GM12874 (cell line): ENCODE measurements at regions not wholly inside any gene's neighbourhood (a gene's known extent, or its start where the extent isn't known, plus 50 kb on each side); places are given as distances from the start of the nearest gene placed in this dataset.

Source experiments
- TF ChIP-seq, protein P1 (sequence below): IDR thresholded peaks from 2 replicates; pipeline ENCODE4 v1.5.1; 2011; ENCODE audit warnings: low read depth, mild to moderate bottlenecking, control low read depth, low read length, moderate library complexity; ENCODE audit not compliant: insufficient read depth

DNA sequence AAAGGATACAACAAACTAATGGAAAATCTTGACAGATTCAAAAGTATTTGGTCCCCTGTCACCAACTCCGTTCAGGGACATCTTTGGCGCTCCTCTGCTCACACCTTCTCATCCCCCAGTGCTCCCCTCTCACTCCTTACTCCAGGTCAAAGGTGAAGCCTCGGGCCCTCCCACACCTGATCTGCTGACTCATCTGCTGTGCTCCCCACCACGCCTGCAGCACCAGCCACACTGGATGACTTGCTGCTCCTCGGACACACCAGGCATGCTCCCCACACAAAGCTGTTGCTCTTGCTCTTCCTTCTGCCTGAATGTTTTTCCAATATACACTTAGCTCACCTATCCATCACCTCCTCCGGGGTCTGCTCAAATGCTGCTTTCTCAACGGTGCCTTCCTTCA lies 123.4 kb downstream of the ESM1 start:
- TF ChIP-seq, protein P1, sequence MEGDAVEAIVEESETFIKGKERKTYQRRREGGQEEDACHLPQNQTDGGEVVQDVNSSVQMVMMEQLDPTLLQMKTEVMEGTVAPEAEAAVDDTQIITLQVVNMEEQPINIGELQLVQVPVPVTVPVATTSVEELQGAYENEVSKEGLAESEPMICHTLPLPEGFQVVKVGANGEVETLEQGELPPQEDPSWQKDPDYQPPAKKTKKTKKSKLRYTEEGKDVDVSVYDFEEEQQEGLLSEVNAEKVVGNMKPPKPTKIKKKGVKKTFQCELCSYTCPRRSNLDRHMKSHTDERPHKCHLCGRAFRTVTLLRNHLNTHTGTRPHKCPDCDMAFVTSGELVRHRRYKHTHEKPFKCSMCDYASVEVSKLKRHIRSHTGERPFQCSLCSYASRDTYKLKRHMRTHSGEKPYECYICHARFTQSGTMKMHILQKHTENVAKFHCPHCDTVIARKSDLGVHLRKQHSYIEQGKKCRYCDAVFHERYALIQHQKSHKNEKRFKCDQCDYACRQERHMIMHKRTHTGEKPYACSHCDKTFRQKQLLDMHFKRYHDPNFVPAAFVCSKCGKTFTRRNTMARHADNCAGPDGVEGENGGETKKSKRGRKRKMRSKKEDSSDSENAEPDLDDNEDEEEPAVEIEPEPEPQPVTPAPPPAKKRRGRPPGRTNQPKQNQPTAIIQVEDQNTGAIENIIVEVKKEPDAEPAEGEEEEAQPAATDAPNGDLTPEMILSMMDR, result no peak

DNA sequence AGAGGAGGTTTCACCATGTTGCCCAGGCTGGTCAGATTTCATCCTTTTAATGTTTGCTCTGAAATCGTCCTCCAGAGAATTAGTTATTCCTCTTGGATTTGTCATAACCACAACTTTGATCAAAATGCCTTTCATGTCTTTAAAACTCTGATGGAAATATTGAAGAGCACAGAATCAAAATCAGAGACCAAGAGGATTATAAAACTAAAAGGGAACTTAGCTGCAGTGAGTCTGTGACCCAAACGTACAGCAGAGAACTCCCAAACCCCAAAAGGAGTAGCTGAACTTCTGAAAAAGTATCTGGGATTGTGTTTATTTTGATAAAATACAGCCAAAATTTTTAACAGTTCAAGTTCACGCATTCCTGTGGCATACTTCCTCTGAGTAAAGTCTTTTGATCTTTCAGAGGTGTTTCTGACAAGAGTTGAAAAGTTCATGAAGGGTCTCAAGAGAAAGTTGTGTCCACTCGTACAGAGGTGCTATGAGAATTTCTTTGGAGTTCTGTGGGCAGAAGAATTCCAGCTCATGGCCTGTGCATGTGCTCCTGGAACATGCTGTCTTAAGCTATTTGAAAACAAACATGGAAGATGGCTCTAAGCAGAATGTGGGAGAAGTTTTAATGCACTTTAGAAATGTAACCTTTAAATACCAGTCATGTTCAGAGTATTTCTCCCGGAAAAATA lies 124.0 kb downstream of the ESM1 start:
- TF ChIP-seq, protein P1, result no peak

DNA sequence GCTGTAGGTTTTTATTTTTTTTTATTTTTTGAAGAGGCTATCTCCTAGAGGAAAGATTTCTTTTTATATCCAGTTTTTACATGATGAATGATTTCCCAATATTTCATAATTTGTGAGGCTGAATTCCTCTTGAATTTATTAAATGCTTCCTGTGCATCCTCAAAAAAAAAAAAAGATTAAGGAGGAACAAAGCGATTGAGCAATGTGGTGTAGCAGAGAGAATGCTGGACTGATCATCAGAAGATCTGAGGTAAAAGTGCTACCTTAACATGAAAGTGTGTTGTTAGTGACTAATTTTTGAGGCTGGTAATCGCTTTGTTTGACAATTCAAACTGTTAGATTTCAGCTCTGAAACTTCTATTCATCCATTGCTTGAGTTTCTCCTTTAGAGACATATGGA lies 125.1 kb downstream of the ESM1 start:
- TF ChIP-seq, protein P1, result no peak

DNA sequence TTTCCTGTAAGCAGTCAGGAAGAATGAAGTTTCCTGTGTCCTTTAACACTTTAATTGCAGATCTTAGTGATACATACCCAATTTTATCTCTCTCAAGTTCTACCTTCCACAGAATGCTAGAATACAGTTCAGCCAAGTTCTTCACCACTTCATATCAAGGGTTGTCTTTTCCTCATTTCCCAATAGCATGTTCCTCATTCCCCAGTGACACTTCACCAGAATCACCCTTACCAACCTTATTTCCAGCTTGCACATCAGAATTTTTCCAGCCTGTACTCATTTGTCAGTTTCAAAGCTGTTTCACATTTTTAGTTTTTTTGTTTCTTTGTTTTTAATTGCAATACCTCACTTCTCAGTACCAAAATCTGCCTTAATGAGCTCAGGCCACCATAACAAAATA lies 126.1 kb downstream of the ESM1 start:
- TF ChIP-seq, protein P1, result no peak

DNA sequence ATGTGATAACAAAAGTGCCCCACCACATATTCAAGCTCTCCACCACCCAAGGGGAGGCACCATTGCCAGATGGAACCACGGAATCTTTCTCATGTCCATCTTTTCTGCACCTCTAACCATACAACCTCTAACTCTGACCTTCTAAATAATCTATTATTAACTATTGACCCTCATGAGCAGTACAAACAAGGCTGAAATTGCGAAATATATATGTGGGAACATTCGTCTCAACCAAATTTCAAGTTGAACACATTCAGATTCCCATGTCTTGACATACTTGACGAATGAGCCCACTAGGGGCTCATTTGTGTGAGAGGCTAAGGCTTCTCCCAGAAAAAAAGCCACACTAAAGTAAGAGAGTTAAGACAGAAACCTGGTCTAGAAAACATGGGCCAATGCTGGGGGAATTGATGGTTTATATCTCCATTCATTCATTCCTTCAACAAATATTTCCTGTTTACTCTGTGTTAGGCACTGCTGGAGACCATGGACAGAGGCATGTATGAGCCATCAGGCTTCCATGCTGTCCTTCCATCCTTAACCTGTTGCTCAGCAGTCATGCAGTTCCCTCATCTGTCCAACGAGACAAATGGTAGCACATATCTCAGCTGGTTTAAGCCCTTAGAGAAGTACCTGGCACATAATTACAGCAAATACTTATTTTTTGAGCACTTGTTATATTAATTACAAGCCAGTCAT lies 130.4 kb downstream of the ESM1 start:
- TF ChIP-seq, protein P1, result no peak

DNA sequence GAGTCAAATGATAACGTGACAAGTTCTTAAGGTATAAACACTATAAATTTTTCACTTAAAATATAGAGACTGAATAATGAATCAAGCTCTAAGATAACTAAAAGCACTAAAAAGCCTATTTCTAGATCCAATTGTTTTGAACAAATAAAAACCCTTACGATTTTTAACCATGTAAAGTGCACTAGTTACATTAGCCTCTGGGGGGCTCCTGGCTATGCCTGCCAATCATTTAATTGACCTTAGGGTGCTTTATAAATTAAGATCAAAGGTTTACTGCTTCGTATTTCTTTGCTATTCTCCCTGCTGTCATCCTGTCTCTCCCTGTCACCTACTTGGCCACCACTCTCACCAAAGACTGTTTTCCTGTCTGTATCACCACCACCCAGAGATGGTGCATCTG lies 133.4 kb downstream of the ESM1 start:
- TF ChIP-seq, protein P1, result no peak

DNA sequence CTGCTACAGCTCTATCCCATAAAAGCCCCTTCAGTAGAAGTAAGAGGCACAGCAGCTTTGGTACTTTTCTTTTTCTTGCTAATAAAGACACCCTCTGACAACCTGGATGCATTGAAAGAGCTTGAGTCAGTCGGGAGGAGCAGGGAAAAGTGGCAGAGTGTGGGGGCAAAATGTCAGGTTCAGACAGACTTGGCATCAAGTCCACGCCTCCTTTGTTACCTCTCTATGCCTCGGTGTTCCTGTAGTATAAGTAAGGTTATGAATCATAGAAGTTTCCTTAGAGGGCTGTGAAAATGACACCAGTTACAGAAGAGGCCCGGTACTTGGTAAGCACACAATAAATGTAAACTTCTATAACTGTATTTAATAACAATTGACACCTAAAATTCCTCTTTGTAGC lies 133.9 kb downstream of the ESM1 start:
- TF ChIP-seq, protein P1, result no peak
